ENCODE measurements at regions not wholly inside any gene's neighbourhood (a gene's known extent, or its start where the extent isn't known, plus 50 kb on each side); places are given as distances from the start of the nearest gene placed in this dataset.

GRCh38 chr1:65668368-65668767 is 124.3 kb upstream of the PDE4B start:
- TF ChIP-seq POLR2A (IDR thresholded peaks at IDR 0.05): no peak
- TF ChIP-seq CTCF (IDR thresholded peaks at IDR 0.05): no peak

Measured in right lobe of liver (tissue), 4 donors.